ENCODE measurements at regions not wholly inside any gene's neighbourhood (a gene's known extent, or its start where the extent isn't known, plus 50 kb on each side); places are given as distances from the start of the nearest gene placed in this dataset.

DNA sequence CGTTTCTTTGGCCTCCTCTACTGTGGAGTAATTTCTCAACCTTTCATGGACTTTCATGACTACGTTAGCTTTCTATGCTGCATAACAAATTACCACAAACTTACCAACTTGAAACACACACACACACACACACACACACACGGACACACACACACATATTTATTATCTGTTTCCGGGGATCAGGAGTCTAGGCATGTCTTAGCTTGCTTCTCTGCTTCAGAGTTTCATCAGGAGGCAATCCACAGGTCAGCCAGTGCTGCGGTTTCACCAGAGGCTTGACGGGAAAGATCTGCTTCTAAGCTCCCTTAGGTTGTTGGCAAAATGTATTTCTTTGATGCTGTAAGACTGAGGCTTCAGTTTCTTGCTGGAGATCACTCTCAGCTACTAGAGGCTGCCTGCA, 59.0 kb upstream of the C9orf72 start:
- intact Hi-C loops (cut with micrococcal nuclease): no loop called here
- Histone ChIP-seq H3K9me3 (replicated peaks; ENCODE audit: control insufficient read depth, insufficient read depth, low read depth, low read length) (no peaks in the 10 kb centered on the region), H3K9me1 (ENCODE audit: control insufficient read depth, insufficient read depth, low read length) (no peaks in the 10 kb centered on the region), H3K4me2 (ENCODE audit: insufficient read depth, low read length) (no peak overlapping the region), H3K4me3 (no peak overlapping the region), H3K4me1 (replicated peaks in 1 of 2; ENCODE audit: control insufficient read depth in 2 of 2, insufficient read depth in 2 of 2, low read length in 2 of 2) (no peaks in the 10 kb centered on the region), H2AFZ (ENCODE audit: low read depth, low read length) (no peak overlapping the region), H4K20me1 (replicated peaks; ENCODE audit: control insufficient read depth, insufficient read depth, low read length) (no peaks in the 10 kb centered on the region), H3K36me3 (ENCODE audit: control insufficient read depth, insufficient read depth, low read length) (no peaks in the 10 kb centered on the region), H3K27me3 (ENCODE audit: control insufficient read depth in 2 of 2, insufficient read depth in 2 of 2, low read length in 2 of 2) (no peaks in the 10 kb centered on the region), H3K27ac (ENCODE audit: extremely low read depth, low read depth, low read length) (no peak overlapping the region), H3K9ac (ENCODE audit: insufficient read depth in 1 of 2, low read depth in 2 of 2, low read length in 2 of 2) (no peak overlapping the region), H3K79me2 (ENCODE audit: control insufficient read depth, insufficient read depth, low read length) (no peaks in the 10 kb centered on the region)
- DNase-seq (ENCODE audit: extremely low read depth in 1 of 4, low spot score in 3 of 4) (no peak), ATAC-seq (no peak), FAIRE-seq (no peak)
- TF ChIP-seq SPI1 (IDR thresholded peaks at IDR 0.05; ENCODE audit: borderline replicate concordance, low read depth, low read length) (no peak), TBL1XR1 (IDR thresholded peaks at IDR 0.05; ENCODE audit: low read length in 2 of 2) (no peak), MBD1 (CRISPR knock-in tag; IDR thresholded peaks at IDR 0.05) (no peak), U2AF2 (optimal IDR thresholded peaks at IDR 0.05; ENCODE audit: low read depth, low read length) (no peak), THAP12 (CRISPR knock-in tag; IDR thresholded peaks at IDR 0.05) (no peak), NEUROD1 (IDR thresholded peaks at IDR 0.05; ENCODE audit: borderline replicate concordance, low read depth, low read length, partially characterized antibody) (no peak), NFIX (CRISPR knock-in tag; IDR thresholded peaks at IDR 0.05; ENCODE audit: low read depth) (no peak), HMG20A (CRISPR knock-in tag; conservative IDR thresholded peaks at IDR 0.05) (no peak), CTCFL (IDR thresholded peaks at IDR 0.05; ENCODE audit: borderline replicate concordance, insufficient read depth, low read depth, low read length, poor library complexity, severe bottlenecking) (no peak), CHD4 (IDR thresholded peaks at IDR 0.05; ENCODE audit: insufficient read depth, insufficient replicate concordance, low read depth, low read length, poor library complexity, severe bottlenecking) (no peak), SP1 (CRISPR knock-in tag; IDR thresholded peaks at IDR 0.05) (no peak), EWSR1 (IDR thresholded peaks at IDR 0.05; ENCODE audit: borderline replicate concordance, low read depth, partially characterized antibody) (no peak)
- TF ChIP-seq, protein P1, sequence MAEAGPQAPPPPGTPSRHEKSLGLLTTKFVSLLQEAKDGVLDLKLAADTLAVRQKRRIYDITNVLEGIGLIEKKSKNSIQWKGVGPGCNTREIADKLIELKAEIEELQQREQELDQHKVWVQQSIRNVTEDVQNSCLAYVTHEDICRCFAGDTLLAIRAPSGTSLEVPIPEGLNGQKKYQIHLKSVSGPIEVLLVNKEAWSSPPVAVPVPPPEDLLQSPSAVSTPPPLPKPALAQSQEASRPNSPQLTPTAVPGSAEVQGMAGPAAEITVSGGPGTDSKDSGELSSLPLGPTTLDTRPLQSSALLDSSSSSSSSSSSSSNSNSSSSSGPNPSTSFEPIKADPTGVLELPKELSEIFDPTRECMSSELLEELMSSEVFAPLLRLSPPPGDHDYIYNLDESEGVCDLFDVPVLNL (CRISPR knock-in tag; IDR thresholded peaks at IDR 0.05; ENCODE audit: low read depth): no peak
- TF ChIP-seq, protein P2, sequence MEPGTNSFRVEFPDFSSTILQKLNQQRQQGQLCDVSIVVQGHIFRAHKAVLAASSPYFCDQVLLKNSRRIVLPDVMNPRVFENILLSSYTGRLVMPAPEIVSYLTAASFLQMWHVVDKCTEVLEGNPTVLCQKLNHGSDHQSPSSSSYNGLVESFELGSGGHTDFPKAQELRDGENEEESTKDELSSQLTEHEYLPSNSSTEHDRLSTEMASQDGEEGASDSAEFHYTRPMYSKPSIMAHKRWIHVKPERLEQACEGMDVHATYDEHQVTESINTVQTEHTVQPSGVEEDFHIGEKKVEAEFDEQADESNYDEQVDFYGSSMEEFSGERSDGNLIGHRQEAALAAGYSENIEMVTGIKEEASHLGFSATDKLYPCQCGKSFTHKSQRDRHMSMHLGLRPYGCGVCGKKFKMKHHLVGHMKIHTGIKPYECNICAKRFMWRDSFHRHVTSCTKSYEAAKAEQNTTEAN (CRISPR knock-in tag; IDR thresholded peaks at IDR 0.05): no peak
- 0% methylated on average over 1 of the region's 6 CpGs for WGBS (ENCODE audit: insufficient coverage, low coverage, missing lambda C conversion rate)
- ChIA-PET CTCF (ENCODE audit: low intra/inter-chr PET ratio) (no interaction called here), POLR2A (no interaction called here)
- in situ Hi-C loops (cut with MboI): no loop called here
- no TSS peak for BruUV-seq (replicated peaks)

Measured in K562 (cell line).